Spinal cord (tissue), 9 donors: ENCODE measurements at regions not wholly inside any gene's neighbourhood (a gene's known extent, or its start where the extent isn't known, plus 50 kb on each side); places are given as distances from the start of the nearest gene placed in this dataset.
A peak's percentile ranks its signal among the peaks of the same experiment; 100 is the strongest.

Source experiments
- DNase-seq, 6 donors: peaks; one replicate each; pipeline versions ENCODE4 v3.0.0 to v3.0.0-alpha.2; 2013 to 2015; ENCODE audit warnings: low spot score in 6 of 6, low read depth in 4 of 6
- H3K27ac ChIP-seq: one replicate; pipeline ENCODE4 v1.5.1; 2013; ENCODE audit warnings: low read depth, low read length, control low read depth
- H3K27me3 ChIP-seq: one replicate; pipeline ENCODE4 v1.6.1; 2013; ENCODE audit warnings: low read length; ENCODE audit not compliant: control insufficient read depth, insufficient read depth
- H3K36me3 ChIP-seq: one replicate; pipeline ENCODE4 v1.6.1; 2013; ENCODE audit warnings: low read length; ENCODE audit not compliant: control insufficient read depth, insufficient read depth
- H3K4me1 ChIP-seq: one replicate; pipeline ENCODE4 v1.6.1; 2013; ENCODE audit warnings: low read length; ENCODE audit not compliant: control insufficient read depth, insufficient read depth
- H3K4me3 ChIP-seq: one replicate; pipeline ENCODE4 v1.5.1; 2013; ENCODE audit warnings: low read depth, low read length, control low read depth
- H3K9me3 ChIP-seq: one replicate; pipeline ENCODE4 v1.6.1; 2013; ENCODE audit warnings: low read length; ENCODE audit not compliant: control insufficient read depth, insufficient read depth
- WGBS: methylation state at CpG from one replicate; pipeline ENCODE4 v1.1.5; 2013; ENCODE audit warnings: missing lambda C conversion rate; ENCODE audit not compliant: insufficient coverage; 5-methylcytosine and 5-hydroxymethylcytosine counted together
- donor health status: healthy.

GRCh38 chr20:58131551-58132142 lies 96.8 kb downstream of the ANKRD60 start:
- peaks cover 60% of the 10 kb centered on the region for H3K4me1 ChIP-seq
- DNase-seq: peak in 2 of 6 donors; percentile 57 to 90
- WGBS: 31% methylated on average over 1 of the region's 8 CpGs
- H3K36me3 ChIP-seq: no peaks in the 10 kb centered on the region
- no peak overlapping the region for H3K4me3 ChIP-seq
- peaks cover 7% of the 10 kb centered on the region for H3K27me3 ChIP-seq
- peak overlapping the region; percentile 77 for H3K27ac ChIP-seq
- H3K9me3 ChIP-seq: no peaks in the 10 kb centered on the region

- WGBS: no CpG with 5 or more reads among the region's 8 CpGs
- Histone ChIP-seq H3K4me1 (peaks cover 60% of the 10 kb centered on the region), H3K27ac (peak overlapping the region; percentile 77), H3K36me3 (no peaks in the 10 kb centered on the region), H3K9me3 (no peaks in the 10 kb centered on the region), H3K4me3 (no peak overlapping the region), H3K27me3 (peaks cover 6% of the 10 kb centered on the region)
- DNase-seq: peak in 1 of 6 donors; percentile 67
Measured at GRCh38 chr20:58131151-58131550, 97.3 kb downstream of the ANKRD60 start.

GRCh38 chr20:58130581-58130980 lies 97.9 kb downstream of the ANKRD60 start:
- Histone ChIP-seq H3K4me1 (peaks cover 57% of the 10 kb centered on the region), H3K27ac (peak overlapping the region; percentile 77), H3K4me3 (no peak overlapping the region), H3K36me3 (no peaks in the 10 kb centered on the region), H3K27me3 (peaks cover 2% of the 10 kb centered on the region), H3K9me3 (peaks cover 2% of the 10 kb centered on the region)
- 72% methylated on average over 14 of the region's 14 CpGs for WGBS
- DNase-seq: peak in 1 of 6 donors; percentile 38

- Histone ChIP-seq H3K9me3 (peaks cover 6% of the 10 kb centered on the region), H3K27ac (peak overlapping the region; percentile 77)
- DNase-seq: no peak
Measured at GRCh38 chr20:58130156-58130555, 98.3 kb downstream of the ANKRD60 start.

GRCh38 chr20:58129721-58130151 lies 98.7 kb downstream of the ANKRD60 start:
- Histone ChIP-seq H3K36me3 (no peaks in the 10 kb centered on the region), H3K27ac (peak overlapping the region; percentile 77), H3K27me3 (peaks cover 2% of the 10 kb centered on the region), H3K4me1 (peaks cover 50% of the 10 kb centered on the region), H3K4me3 (no peak overlapping the region), H3K9me3 (peaks cover 7% of the 10 kb centered on the region)
- WGBS: 37% methylated on average over 13 of the region's 13 CpGs
- peak in 1 of 6 donors; percentile 64 for DNase-seq

More at GRCh38 chr20:58130156-58130555, 98.3 kb downstream of the ANKRD60 start:
- Histone ChIP-seq H3K27me3 (peaks cover 2% of the 10 kb centered on the region), H3K36me3 (no peaks in the 10 kb centered on the region), H3K4me3 (no peak overlapping the region), H3K4me1 (peaks cover 53% of the 10 kb centered on the region)
- 92% methylated on average over 8 of the region's 8 CpGs for WGBS

GRCh38 chr20:58128635-58129625 lies 99.5 kb downstream of the ANKRD60 start:
- peak overlapping the region; percentile 77 for H3K27ac ChIP-seq
- peaks cover 50% of the 10 kb centered on the region for H3K4me1 ChIP-seq
- H3K36me3 ChIP-seq: no peaks in the 10 kb centered on the region
- WGBS: 90% methylated on average over 9 of the region's 14 CpGs
- H3K9me3 ChIP-seq: peaks cover 7% of the 10 kb centered on the region
- H3K27me3 ChIP-seq: peaks cover 2% of the 10 kb centered on the region
- no peak overlapping the region for H3K4me3 ChIP-seq
- no peak for DNase-seq

- peak overlapping the region; percentile 36 for H3K27ac ChIP-seq
- no peak overlapping the region for H3K4me3 ChIP-seq
- H3K27me3 ChIP-seq: peaks cover 2% of the 10 kb centered on the region
- WGBS: 14% methylated on average over 6 of the region's 6 CpGs
- H3K36me3 ChIP-seq: no peaks in the 10 kb centered on the region
- peaks cover 49% of the 10 kb centered on the region for H3K4me1 ChIP-seq
- DNase-seq: peak in 2 of 6 donors; percentile 72 to 82
- H3K9me3 ChIP-seq: peaks cover 7% of the 10 kb centered on the region
Measured at GRCh38 chr20:58127701-58128111, 100.7 kb downstream of the ANKRD60 start.

GRCh38 chr20:58125726-58126125 lies 102.7 kb downstream of the ANKRD60 start:
- H3K36me3 ChIP-seq: no peaks in the 10 kb centered on the region
- H3K4me3 ChIP-seq: no peak overlapping the region
- no peak for DNase-seq
- H3K9me3 ChIP-seq: peaks cover 7% of the 10 kb centered on the region
- no peak overlapping the region for H3K27ac ChIP-seq
- peaks cover 33% of the 10 kb centered on the region for H3K4me1 ChIP-seq
- peaks cover 2% of the 10 kb centered on the region for H3K27me3 ChIP-seq

GRCh38 chr20:58117944-58118343 lies 110.5 kb downstream of the ANKRD60 start:
- H3K4me1 ChIP-seq: no peaks in the 10 kb centered on the region
- H3K9me3 ChIP-seq: peaks cover 2% of the 10 kb centered on the region
- no peak for DNase-seq
- H3K27ac ChIP-seq: no peak overlapping the region
- no peak overlapping the region for H3K4me3 ChIP-seq
- no peaks in the 10 kb centered on the region for H3K27me3 ChIP-seq
- H3K36me3 ChIP-seq: no peaks in the 10 kb centered on the region
